Mucosa of gallbladder (tissue), 1 donor: ENCODE measurements at regions not wholly inside any gene's neighbourhood (a gene's known extent, or its start where the extent isn't known, plus 50 kb on each side); places are given as distances from the start of the nearest gene placed in this dataset.

ENCODE experiments used
- DNase-seq: peaks from one replicate; pipeline ENCODE4 v3.0.0-alpha.2; 2020; ENCODE audit warnings: low spot score
- donor health status: DM: no; HTN: no; CAD: no.

DNA sequence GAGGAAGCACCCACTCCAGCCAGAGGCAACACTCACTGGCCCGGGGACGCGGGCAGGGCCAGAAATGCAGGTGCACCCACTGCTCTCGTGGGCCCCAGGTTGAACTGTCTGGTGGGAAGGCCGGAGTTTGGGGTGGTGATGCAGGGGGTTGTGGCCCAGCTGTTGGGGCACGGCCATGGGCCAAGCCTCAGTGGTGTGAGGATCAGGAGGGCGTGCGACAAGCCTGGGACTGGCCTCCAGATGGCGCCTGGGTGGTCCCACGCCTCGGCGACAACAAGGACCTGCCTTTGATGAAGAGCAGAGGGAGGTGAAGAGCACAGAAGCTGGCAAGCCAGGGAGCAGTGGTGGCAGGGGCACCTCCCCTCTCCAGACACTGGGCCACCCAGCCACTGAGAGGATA lies 240.8 kb downstream of the BRD1 start:
- no peak for DNase-seq

DNA sequence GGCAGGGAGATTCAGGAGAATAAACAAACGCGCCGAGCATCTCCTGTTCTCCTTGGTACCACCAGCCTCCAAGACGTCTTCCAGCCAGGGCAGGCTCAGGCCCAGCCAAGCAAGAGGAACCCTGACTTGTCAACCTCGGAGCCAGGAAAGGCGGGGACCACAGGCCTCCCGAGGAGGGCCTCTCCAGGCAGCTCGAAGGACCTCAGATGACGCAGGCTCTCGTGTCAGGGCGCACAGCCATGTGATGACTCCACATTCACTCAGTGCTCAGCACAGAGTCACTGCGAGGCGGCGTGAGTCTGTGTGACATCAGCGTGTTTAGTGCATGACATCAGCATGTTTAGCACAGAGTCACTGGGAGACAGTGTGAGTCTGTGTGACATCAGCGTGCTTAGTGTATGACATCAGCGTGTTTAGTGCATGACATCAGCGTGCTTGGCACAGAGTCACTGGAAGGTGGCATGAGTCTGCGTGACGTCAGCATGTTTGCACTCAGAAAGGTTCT lies 241.4 kb downstream of the BRD1 start:
- DNase-seq: no peak

DNA sequence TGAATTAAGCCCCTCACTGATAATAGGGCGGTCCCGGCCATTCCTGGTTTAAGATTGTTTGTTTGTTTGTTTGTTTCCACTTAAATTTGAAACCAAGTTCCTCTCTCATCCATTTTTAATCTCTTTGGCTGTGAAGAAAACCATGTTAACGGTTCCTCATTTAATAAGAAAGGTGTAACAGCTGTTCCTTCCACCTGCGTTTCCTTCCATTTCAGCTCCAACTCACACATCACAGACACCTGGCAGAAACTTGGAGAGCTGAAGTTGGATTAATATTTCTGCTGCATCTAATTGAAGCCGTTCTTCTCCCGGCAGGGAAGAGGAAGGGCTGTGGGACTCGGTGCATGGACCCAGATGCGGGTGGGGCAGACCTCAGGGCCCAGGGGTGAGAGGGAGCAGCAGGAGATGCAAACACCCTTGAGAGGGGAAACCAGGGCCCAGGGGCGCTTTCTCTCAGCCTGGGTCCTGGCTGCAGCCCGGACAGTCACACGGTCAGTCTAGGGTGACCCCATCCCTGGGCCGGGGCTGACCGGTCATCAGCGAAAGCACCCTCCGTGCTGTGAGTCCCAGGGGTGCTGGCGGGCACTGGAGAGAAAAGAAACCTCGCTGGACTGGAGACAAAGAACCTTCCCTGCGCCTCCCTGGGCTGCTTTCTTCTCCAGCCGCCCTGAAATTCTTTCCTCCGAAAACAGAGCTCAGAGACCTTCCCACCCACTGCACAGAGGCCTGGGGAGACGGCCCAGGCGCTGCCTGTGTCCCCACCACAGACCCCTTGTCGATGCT lies 242.0 kb downstream of the BRD1 start:
- DNase-seq: no peak

DNA sequence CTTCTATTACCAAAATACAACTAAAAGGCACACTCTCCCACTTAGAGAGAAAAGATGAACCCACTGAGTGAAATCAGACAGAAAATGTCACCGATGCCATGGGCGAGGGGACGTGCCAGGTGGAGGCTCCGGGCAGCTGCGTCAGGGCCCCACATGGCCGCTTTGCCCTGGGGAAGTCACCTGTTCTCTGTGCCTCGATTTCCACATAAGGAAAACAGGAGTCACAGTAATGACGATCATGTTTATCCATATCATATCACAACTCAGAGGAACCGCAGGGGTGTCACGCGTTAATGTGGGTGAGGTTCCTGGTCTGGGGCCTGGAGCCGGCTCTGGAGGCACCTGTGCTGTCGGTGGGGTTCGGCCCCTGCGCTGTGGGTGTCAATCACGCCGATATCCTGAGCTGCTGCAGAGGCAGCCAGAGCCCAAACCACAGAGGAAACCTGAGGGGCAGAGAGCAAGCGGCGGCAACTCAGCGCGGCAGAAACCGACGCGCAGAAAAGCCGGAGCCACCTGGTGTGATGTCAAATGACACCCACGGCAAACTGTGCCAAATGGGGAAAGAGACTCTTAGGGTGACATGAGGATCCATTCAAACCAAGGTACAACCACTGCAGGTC lies 243.7 kb downstream of the BRD1 start:
- DNase-seq: no peak

DNA sequence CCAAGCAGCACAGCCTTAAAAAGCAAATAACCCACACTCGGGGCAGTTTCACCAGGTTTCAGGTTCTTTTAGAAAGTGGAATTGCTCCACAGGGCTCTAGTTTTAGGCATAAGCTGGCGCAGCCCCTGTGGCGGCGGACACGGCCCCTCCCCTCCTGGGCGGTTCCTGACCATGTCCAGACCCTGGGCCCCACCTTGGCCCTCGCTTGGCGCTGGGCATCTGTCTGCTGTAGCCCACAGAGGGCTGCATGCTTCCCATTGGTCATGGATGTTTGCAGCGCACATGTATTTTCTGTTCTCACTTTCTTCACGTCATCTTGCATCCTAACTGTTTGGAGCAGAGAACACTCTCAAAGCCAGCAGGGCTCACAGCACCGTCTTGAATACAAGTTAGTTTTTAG lies 244.3 kb downstream of the BRD1 start:
- no peak for DNase-seq

DNA sequence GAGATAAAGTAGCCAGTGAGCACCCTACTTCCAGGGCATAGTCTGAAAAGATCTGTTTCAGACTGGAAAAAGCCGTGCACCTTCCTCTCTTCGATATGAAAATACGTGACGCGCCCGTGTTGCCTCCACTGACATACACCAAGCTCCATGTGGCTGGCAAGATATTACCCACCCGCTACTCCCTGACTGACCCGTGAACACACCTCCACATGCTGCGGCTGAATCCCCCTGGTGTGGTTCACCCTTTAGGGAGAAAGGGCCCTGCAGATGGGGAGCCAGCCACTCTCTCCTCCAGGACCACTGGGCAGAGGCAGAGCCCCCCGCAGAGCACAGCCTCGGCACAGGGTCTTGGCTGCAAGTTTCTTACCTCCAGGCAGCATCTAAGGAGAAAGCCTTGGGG lies 245.0 kb downstream of the BRD1 start:
- DNase-seq: no peak

DNA sequence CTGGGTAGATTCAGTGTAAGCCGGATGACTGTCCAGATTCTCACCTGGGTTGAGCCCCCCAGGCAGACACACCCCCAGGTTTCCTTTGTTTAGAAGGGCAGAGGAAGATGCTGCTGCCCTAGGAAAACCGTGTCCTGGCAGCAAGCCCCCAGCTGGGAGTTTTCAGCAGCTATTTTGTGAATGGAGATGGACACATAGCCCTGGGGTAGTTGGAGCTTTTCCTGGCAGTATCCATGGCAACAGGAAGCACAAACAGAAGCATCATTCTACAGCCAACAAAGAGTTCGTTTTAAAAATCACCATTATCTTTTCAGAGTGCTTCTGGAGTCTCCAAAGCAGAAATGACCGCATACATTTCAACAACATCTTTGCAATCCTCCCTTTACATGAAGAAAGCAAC lies 245.5 kb downstream of the BRD1 start:
- DNase-seq: no peak

DNA sequence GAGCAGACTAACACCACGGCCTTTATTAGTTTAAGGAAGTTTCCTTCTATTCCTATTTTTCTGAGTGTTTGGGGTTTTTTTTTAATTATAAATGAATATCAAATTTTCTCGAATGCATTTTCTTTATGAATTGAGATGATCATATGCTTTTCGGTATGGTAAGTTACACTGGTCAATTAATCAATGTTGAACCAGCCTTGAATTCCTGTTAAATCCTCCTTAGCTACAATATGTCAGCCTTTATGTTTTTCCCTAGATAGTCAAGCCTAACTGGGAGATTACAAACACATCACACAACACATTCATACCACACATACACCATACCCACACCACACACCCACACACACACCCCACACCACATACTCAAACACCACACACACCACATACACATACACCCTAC lies 247.6 kb downstream of the BRD1 start:
- no peak for DNase-seq

DNA sequence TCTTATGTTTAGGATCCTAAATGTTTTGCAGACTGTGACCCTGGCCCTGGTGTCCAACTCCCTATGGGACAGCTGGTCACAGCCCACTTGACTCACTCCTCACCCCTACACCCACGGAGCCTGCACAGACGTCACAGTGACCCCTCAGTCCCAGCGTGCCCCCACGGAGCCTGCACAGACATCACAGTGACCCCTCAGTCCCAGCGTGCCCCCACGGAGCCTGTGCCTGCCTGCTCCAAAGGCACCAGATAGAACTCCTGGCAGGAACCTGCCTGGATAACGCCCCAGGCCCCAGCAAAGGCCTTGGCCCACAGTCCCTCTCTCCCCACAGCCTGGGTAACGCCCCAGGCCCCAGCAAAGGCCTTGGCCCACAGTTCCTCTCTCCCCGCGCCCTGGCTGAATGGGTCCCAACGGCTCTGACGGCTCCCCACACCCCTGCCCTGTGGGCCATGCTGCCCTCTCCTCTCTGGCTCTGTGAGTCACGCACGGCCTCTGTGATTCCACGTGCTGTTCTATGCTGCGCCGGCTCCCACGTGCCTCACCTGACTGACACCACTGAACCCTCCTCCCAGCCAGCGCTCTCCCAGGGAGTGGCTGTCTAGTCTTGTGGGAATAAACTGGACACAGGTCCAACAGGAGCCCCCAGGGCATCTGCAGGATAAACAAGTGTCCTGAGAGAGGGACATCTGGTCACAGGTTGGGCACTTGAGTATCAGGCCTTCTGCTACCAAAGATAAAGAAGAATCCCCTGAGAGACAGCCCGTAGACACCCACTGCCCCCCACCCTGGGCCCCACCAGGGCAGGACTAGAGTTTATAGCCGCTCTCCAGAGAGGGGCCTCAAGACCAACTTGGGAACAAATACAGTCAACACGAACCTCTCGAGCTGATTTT lies 250.3 kb downstream of the BRD1 start:
- no peak for DNase-seq

DNA sequence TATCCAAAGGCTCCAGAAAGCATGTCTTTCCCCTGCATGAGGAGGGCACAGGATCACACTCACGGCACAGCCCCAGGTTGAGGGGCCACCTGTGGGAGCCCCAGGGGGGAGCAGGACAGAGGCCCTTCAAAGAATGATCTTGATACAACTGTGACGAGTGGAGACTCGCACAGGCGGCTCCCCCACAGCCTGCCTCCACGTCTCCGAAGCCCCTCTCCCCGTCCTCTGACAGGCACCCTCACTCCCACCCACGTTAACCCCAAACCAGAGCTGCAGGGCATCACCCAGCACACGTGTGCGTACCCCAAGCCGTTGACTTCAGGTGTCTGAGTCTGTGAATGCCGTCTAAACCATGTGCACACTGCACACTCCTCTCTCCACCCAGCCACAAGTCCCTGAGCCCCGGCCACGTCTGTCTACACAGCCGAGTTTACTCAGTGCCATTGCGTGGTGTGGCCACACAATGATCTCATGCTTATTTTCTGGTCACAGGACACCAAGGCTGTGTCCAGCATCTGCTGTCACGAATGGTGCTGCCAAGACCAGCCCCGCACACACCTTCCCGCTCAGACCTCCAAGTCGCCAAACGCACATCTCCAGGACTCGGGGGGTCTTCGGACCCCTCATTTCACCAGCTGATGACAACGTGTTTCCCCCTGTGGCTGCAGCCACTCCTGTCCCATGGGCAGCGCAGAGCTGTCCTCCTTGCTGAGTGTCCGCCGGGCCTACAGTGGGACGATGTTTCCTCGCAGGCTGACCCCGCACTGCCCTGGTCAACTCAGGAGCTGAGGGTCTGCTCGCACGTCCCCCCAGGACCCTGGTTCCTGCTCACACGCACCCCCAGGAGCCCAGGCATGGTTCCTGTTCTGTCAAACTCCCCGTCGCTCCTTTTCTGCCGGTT lies 251.2 kb downstream of the BRD1 start:
- DNase-seq: no peak

DNA sequence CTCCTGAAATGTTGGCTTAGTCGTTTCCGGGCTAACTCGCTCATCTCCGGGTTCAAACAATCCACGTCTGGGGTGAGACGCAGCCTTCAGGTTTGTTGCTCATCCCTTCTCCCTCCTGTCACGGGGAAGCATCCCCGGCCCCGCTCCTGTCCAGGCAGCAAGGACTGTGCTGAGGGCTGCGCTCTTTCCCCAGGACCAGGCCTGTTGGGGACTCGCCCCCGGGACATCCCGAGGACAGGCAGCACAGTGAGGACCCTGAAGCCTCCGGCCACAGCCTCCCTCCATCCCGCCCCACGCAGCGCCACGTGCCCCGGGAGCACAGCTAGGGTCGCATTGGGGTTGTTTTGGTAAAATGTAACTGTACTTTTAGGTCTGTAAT lies 252.0 kb downstream of the BRD1 start:
- no peak for DNase-seq

DNA sequence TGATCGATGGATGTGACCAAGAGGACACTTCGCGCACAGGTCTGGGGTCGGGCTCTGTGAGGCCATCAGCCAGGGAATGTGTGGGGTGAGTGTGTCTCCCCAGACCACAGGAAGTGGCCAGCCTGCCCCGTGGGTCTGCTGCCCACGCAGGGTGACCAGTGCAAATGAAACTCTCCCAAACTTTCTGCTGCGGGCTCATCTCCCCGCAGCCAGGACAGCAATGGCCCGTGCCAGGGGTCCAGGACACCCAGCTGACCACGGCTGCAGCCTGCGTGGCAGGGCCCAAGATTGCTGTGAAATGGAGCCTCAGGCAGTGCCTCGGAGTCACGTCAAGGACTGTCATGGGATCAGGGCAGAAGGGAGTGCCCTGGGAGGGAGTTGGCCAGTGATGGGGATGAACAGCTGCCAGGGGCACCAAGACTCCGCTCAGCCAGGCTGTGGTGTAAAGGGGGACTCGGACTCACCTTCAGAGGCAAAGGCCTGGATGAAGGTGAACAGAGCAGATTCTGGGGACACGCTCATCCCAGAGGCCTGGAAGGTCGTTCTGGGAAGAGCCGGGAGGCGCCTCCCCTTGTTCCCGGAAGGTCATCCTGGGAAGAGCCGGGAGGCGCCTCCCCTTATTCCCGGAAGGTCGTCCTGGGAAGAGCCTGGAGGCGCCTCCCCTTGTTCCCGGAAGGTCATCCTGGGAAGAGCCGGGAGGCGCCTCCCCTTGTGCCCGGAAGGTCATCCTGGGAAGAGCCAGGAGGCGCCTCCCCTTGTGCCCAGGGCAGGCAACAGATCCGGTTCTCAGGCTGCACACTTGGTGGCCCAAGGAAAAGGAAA lies 252.6 kb downstream of the BRD1 start:
- no peak for DNase-seq

DNA sequence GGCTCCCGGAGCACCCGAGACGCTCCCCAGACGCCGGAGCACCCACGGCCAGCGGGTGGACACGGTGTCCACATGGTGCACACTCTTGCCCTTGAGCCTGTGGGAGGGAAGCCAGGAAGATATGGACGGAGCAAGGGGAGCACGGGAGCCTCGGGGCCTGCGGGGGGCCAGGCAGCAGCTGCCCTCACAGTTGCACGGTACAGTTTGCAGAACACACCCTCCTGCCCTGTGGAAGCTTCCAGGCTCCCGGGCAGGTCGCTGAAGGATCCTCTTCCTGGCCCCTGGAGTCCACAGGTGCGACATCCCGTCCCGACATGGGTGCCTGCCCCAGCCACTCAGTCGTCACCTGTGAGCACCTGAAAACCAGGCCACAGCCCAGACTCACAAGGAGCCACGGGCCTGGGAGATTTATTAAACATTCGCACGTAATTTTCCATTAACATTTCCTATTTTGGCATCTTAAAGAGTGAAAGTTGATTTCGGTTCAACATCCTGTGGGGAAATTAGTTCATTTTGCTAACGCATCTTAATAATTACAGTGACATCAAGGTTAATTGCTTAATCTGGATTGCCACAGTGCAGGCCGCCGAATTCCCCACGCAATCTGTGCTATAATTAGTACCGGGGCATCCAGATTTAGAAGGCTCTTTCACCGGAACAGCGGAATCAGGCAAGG lies 253.3 kb downstream of the BRD1 start:
- DNase-seq: no peak

DNA sequence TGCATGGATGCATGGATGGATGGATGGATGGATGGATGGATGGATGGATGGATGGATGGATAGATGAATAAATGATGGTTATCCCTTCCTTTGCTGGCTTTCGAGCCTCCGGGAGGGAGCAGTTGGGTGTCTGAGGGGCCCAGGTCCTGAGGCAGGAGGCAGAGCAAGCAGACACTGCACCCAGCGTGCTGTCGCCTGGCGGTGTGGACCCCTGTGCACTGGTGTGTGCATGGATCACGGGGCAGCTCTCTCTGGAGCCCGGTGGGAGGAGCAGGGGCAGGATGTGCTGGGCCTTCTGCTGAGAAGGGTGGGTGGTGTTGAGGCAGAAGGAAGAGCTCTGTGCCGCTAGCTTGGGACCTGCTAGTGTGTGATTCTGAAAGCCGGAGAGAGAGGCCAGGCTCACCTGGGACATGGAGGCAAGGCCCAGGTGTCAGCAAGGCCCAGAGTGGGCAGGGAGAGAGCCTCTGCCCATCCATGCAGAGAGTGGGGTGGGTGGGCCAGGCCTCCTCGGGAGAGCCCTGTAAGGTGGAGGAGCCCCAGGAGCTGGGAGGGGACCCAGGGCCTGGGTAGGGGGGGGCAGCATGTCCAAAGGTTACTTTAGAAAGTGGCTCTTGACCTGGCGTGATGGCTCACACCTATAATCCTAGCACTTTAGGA lies 254.4 kb downstream of the BRD1 start:
- DNase-seq: no peak

DNA sequence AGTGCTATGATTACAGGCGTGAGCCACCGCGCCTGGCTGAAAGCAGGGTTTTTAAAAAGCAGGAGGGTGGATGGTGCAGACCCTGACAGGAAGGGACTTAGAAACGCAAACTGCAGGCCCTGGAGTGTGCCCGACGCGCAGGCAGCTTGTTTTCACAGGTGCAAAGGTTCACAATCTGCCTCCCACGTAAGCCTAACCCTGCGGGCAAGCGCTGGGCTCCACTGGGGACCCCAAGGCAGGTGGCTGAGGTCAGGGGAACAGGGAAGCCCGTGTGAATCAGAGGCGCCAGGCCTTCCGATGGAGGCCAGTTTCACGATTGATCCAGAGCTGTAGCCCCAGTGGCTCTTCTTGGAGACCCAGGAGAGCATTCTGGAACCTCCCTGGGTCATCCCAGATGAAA lies 256.3 kb downstream of the BRD1 start:
- no peak for DNase-seq

DNA sequence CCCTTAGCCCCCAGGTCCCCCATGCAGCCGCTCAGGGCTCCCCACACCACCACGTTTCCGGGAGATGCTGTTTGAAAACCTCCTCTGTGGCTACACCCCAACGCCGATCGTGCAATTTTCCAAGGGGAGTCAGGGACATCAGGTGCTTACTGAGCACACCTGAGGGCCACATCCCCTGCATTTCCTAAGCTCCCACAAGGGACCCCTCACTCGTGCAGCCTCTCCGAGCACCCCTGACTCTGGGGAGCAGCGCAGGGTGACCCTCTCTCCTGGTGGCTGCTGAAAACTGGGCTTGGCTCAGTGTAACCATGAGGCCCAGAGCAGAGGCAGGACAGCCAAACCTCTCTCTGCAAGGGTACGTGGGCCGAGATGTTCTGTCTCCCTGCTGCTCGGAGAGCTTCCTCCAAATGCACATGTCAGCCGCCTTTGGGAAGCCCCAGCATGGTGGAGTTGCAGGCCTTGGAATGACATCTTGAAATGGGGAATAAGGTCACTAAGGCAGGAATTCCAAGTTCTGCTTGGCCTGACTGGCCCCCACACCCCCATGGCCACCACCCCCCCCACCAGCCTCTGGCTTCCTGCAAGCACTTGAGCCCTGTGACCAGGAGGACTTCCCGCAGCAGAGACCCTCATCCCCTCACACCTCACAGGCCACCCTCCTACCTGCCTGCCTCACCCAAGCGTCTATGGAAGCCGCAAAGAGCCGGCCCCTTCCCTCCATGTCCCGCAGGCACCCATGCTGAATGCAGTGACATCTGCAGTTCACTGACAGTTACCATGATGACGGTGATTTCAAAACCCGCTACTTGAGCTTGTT lies 257.4 kb downstream of the BRD1 start:
- DNase-seq: no peak

DNA sequence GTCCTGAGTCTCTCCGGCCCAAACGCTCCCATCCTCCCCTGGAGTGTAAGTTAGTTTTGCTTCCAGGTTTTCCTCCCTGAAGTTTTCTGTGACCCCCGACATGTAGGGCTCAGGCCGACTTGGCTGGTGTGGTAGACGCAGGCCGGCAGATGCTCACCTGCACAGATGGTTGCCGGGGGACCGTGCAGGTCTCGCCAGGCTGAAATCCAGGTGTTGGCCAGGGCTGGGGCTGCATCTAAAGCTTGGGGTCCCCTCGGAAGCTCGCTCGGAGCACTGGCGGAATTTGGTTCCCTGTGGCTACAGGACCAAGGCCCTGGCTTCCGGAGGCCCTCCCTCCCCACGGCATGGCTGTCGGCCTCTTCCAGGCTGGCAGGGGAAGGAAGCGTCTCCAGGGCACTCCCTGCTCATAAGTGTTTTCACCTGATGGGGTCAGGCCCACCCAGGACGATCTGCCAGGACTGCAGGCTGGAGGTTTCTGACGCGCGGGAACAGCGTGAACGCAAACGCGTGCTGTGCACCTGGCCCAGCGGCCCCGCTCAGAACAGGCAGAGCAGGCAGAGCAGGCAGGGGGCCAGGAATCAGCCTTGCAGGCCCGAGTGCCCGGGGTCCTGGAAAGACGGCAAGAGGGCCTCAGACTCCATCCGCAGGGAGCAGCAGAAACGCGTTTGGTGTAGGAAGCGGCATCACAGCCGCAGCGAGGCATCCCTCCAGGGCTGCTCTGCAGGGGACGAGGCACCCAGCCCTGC lies 258.2 kb downstream of the BRD1 start:
- no peak for DNase-seq

DNA sequence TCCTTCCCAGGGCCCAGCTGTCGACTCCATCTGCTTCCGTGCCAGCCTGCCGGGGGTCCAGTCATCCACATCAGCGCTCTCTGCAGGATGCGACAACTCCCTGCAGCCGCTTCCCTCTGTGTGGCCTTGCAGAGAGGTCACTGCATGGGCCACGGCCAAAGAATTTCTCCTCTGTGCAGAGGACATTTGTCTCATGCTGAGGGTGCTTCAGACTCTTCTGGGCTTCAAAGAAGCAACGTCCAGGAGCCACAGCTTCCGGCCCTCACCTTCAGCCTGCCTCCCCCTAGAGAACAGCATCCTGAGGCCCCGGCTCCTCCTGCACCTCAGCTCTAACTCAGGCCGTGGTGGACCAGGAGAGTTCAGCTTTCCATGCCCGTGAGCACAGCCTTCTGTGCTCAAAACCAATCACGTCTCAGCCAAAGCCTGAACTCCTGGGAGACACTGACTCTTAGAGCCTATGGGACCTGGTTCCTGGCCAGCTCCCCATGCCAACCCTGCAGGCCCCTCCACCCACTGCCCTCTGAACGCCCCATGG lies 258.9 kb downstream of the BRD1 start:
- DNase-seq: no peak
